Endothelial cell (in vitro differentiated cells): ENCODE measurements at regions not wholly inside any gene's neighbourhood (a gene's known extent, or its start where the extent isn't known, plus 50 kb on each side); places are given as distances from the start of the nearest gene placed in this dataset.

Experiments used
- DNase-seq: peaks from one replicate; pipeline ENCODE4 v3.0.0; 2021; ENCODE audit warnings: low spot score
- H3K27ac Mint-ChIP-seq: one replicate; pipeline ENCODE4 v1.8.0; 2021; ENCODE audit warnings: mixed read lengths, inconsistent platforms; ENCODE audit not compliant: unreplicated experiment
- H3K27me3 Mint-ChIP-seq: one replicate; pipeline ENCODE4 v1.8.0; 2021; ENCODE audit warnings: mild to moderate bottlenecking, moderate library complexity, mixed read lengths, inconsistent platforms; ENCODE audit not compliant: unreplicated experiment
- H3K36me3 Mint-ChIP-seq: one replicate; pipeline ENCODE4 v1.8.0; 2021; ENCODE audit warnings: mild to moderate bottlenecking, low read depth, mixed read lengths, inconsistent platforms; ENCODE audit not compliant: unreplicated experiment
- H3K4me1 Mint-ChIP-seq: one replicate; pipeline ENCODE4 v1.8.0; 2021; ENCODE audit warnings: mild to moderate bottlenecking, mixed read lengths, inconsistent platforms; ENCODE audit not compliant: unreplicated experiment
- H3K4me3 Mint-ChIP-seq: one replicate; pipeline ENCODE4 v1.8.0; 2021; ENCODE audit warnings: mild to moderate bottlenecking, mixed read lengths, inconsistent platforms; ENCODE audit not compliant: unreplicated experiment
- H3K9me3 Mint-ChIP-seq: one replicate; pipeline ENCODE4 v1.8.0; 2021; ENCODE audit warnings: mixed read lengths, inconsistent platforms; ENCODE audit not compliant: unreplicated experiment
- CTCF ChIP-seq: fragments of 200-600 bp; sonication (generic); IDR thresholded peaks from one replicate; pipeline ENCODE4 v1.5.0; 2021; ENCODE audit warnings: antibody characterized with exemption; ENCODE audit not compliant: unreplicated experiment

- DNase-seq, result no peak
- Mint-ChIP-seq H3K27ac (no peak overlapping the region), H3K9me3 (no peaks in the 10 kb centered on the region), H3K27me3 (no peaks in the 10 kb centered on the region), H3K4me3 (no peak overlapping the region), H3K36me3 (no peaks in the 10 kb centered on the region), H3K4me1 (no peaks in the 10 kb centered on the region)
- no peak for TF ChIP-seq CTCF
These were observed 266.0 kb downstream of the RAD51AP2 start for GRCh38 chr2:17252258-17252657.

- H3K27me3 Mint-ChIP-seq, result no peaks in the 10 kb centered on the region
- H3K36me3 Mint-ChIP-seq, result no peaks in the 10 kb centered on the region
- H3K27ac Mint-ChIP-seq, result no peak overlapping the region
- no peaks in the 10 kb centered on the region for H3K4me1 Mint-ChIP-seq
- no peaks in the 10 kb centered on the region for H3K9me3 Mint-ChIP-seq
- DNase-seq, result no peak
- no peak for TF ChIP-seq CTCF
- no peak overlapping the region for H3K4me3 Mint-ChIP-seq
These were observed 267.1 kb downstream of the RAD51AP2 start for GRCh38 chr2:17251171-17251570.

- Mint-ChIP-seq H3K9me3 (no peaks in the 10 kb centered on the region), H3K27ac (no peak overlapping the region), H3K4me3 (no peak overlapping the region), H3K36me3 (no peaks in the 10 kb centered on the region), H3K27me3 (no peaks in the 10 kb centered on the region), H3K4me1 (no peaks in the 10 kb centered on the region)
- no peak for DNase-seq
- TF ChIP-seq CTCF, result no peak
These were observed 269.0 kb downstream of the RAD51AP2 start for GRCh38 chr2:17249249-17249648.

GRCh38 chr2:17245906-17246305 lies 272.3 kb downstream of the RAD51AP2 start:
- no peak overlapping the region for H3K27ac Mint-ChIP-seq
- H3K27me3 Mint-ChIP-seq, result no peaks in the 10 kb centered on the region
- H3K9me3 Mint-ChIP-seq, result no peaks in the 10 kb centered on the region
- H3K4me3 Mint-ChIP-seq, result no peak overlapping the region
- H3K36me3 Mint-ChIP-seq, result no peaks in the 10 kb centered on the region
- no peak for TF ChIP-seq CTCF
- H3K4me1 Mint-ChIP-seq, result peaks cover 8% of the 10 kb centered on the region
- no peak for DNase-seq

- Mint-ChIP-seq H3K4me1 (peaks cover 8% of the 10 kb centered on the region), H3K4me3 (no peak overlapping the region), H3K27me3 (no peaks in the 10 kb centered on the region), H3K27ac (no peak overlapping the region), H3K9me3 (no peaks in the 10 kb centered on the region), H3K36me3 (no peaks in the 10 kb centered on the region)
- no peak for TF ChIP-seq CTCF
- no peak for DNase-seq
These were observed 275.3 kb downstream of the RAD51AP2 start for GRCh38 chr2:17242813-17243485.
